GM23338 (cell line): ENCODE measurements at regions not wholly inside any gene's neighbourhood (a gene's known extent, or its start where the extent isn't known, plus 50 kb on each side); places are given as distances from the start of the nearest gene placed in this dataset.

Experiments used
- ATAC-seq: fragments of 200-7000 bp; cut with Tn5 transposase; 3 replicates; pipeline ENCODE4 v1.9.1; 2020
- DNase-seq: peaks from one replicate; pipeline ENCODE4 v3.0.0-alpha.2; 2015; ENCODE audit warnings: low spot score
- H2AFZ ChIP-seq: fragments of 200-600 bp; sonication (generic); 2 replicates; pipeline ENCODE4 v1.8.0; 2016; ENCODE audit warnings: antibody characterized with exemption, mild to moderate bottlenecking, moderate library complexity
- H3F3A ChIP-seq: fragments of 200-600 bp; sonication (generic); replicated peaks from 2 replicates; pipeline ENCODE4 v1.8.0; 2017; ENCODE audit warnings: antibody characterized with exemption, mixed run types, low read depth
- H3K27ac ChIP-seq: fragments of 200-600 bp; sonication (generic); 2 replicates; pipeline ENCODE4 v1.6.1; 2016; ENCODE audit warnings: low read depth
- H3K27me3 ChIP-seq: fragments of 200-600 bp; sonication (generic); 2 replicates; pipeline ENCODE4 v1.8.0; 2016; ENCODE audit warnings: mild to moderate bottlenecking, mixed run types, moderate library complexity; ENCODE audit not compliant: insufficient read depth
- H3K36me3 ChIP-seq: fragments of 200-600 bp; sonication (generic); 2 replicates; pipeline ENCODE4 v1.8.0; 2016; ENCODE audit warnings: mild to moderate bottlenecking; ENCODE audit not compliant: insufficient read depth
- H3K4me1 ChIP-seq: fragments of 200-600 bp; sonication (generic); 2 replicates; pipeline ENCODE4 v1.8.0; 2016; ENCODE audit warnings: mild to moderate bottlenecking, moderate library complexity; ENCODE audit not compliant: insufficient read depth
- H3K4me2 ChIP-seq: fragments of 200-600 bp; sonication (generic); 2 replicates; pipeline ENCODE4 v1.7.1; 2017; ENCODE audit warnings: mixed run types
- H3K4me3 ChIP-seq: fragments of 200-600 bp; sonication (generic); 2 replicates; pipeline ENCODE4 v1.6.1; 2016; ENCODE audit warnings: mixed run types
- H3K79me2 ChIP-seq: fragments of 200-600 bp; sonication (generic); replicated peaks from 2 replicates; pipeline ENCODE4 v1.8.0; 2017; ENCODE audit warnings: mild to moderate bottlenecking; ENCODE audit not compliant: insufficient read depth
- H3K9me2 ChIP-seq: fragments of 200-600 bp; sonication (generic); 2 replicates; pipeline ENCODE4 v1.8.0; 2017; ENCODE audit not compliant: insufficient read depth
- H4K20me1 ChIP-seq: fragments of 200-600 bp; sonication (generic); replicated peaks from 2 replicates; pipeline ENCODE4 v1.8.0; 2017; ENCODE audit warnings: mild to moderate bottlenecking; ENCODE audit not compliant: insufficient read depth
- H3K27ac Mint-ChIP-seq: 2 replicates; pipeline ENCODE4 v1.8.0; 2020; ENCODE audit warnings: inconsistent platforms, mild to moderate bottlenecking, moderate library complexity, mixed read lengths
- H3K27me3 Mint-ChIP-seq: 3 replicates; pipeline ENCODE4 v1.8.0; 2022; ENCODE audit warnings: low read depth, mild to moderate bottlenecking, moderate library complexity, mixed read lengths, inconsistent platforms; ENCODE audit not compliant: insufficient read depth, poor library complexity
- H3K36me3 Mint-ChIP-seq: 3 replicates; pipeline ENCODE4 v1.8.0; 2021; ENCODE audit warnings: low read depth, mild to moderate bottlenecking, inconsistent platforms, moderate library complexity, mixed read lengths
- H3K4me1 Mint-ChIP-seq: 3 replicates; pipeline ENCODE4 v1.8.0; 2020; ENCODE audit warnings: mild to moderate bottlenecking, inconsistent platforms, mixed read lengths
- H3K4me3 Mint-ChIP-seq: 3 replicates; pipeline ENCODE4 v1.8.0; 2021; ENCODE audit warnings: moderate library complexity, mild to moderate bottlenecking, inconsistent platforms, mixed read lengths
- H3K9me3 Mint-ChIP-seq: 3 replicates; pipeline ENCODE4 v1.8.0; 2020; ENCODE audit warnings: moderate library complexity, mild to moderate bottlenecking, inconsistent platforms, mixed read lengths
- EZH2 ChIP-seq: fragments of 200-600 bp; sonication (generic); IDR thresholded peaks from one replicate; pipeline ENCODE4 v1.8.0; 2017; ENCODE audit warnings: antibody characterized with exemption, mild to moderate bottlenecking, low read depth; ENCODE audit not compliant: unreplicated experiment
- EZH2phosphoT487 ChIP-seq: fragments of 200-600 bp; sonication (generic); IDR thresholded peaks from one replicate; pipeline ENCODE4 v1.8.1; 2018; ENCODE audit warnings: antibody characterized with exemption; ENCODE audit not compliant: unreplicated experiment
- JUNB ChIP-seq: IDR thresholded peaks from one replicate; pipeline ENCODE4 v1.6.1; 2016; ENCODE audit warnings: antibody characterized with exemption; ENCODE audit not compliant: unreplicated experiment
- NANOG ChIP-seq: IDR thresholded peaks from 2 replicates; pipeline ENCODE4 v1.6.1; 2016; ENCODE audit warnings: antibody characterized with exemption, borderline replicate concordance
- POLR2AphosphoS5 ChIP-seq: IDR thresholded peaks from 2 replicates; pipeline ENCODE4 v1.6.1; 2016; ENCODE audit warnings: antibody characterized with exemption, low read depth
- ZNF114 ChIP-seq: fragments of 250-450 bp; sonication (Bioruptor Pico); IDR thresholded peaks from 2 replicates; pipeline ENCODE4 v1.5.0; 2020; ENCODE audit warnings: mild to moderate bottlenecking, moderate library complexity
- ZNF331 ChIP-seq: fragments of 250-450 bp; sonication (Bioruptor Pico); IDR thresholded peaks from 2 replicates; pipeline ENCODE4 v1.5.0; 2020; ENCODE audit warnings: low read depth, mild to moderate bottlenecking, moderate library complexity
- TF ChIP-seq, protein P1 (sequence below): IDR thresholded peaks from one replicate; pipeline ENCODE4 v1.6.1; 2018; ENCODE audit warnings: antibody characterized with exemption; ENCODE audit not compliant: unreplicated experiment
- TF ChIP-seq, protein P2 (sequence below): IDR thresholded peaks from 2 replicates; pipeline ENCODE4 v1.6.1; 2016; ENCODE audit warnings: antibody characterized with exemption
- TF ChIP-seq, protein P3 (sequence below), 2 experiments: fragments of 200-600 bp in 1 of 2; sonication (generic) in 1 of 2; conservative IDR thresholded peaks; 2 replicates each; pipeline versions ENCODE4 v1.5.1 to v1.6.1; 2016 to 2017; ENCODE audit warnings: antibody characterized with exemption in 2 of 2, low read depth in 2 of 2, mild to moderate bottlenecking in 2 of 2, moderate library complexity in 1 of 2

DNA sequence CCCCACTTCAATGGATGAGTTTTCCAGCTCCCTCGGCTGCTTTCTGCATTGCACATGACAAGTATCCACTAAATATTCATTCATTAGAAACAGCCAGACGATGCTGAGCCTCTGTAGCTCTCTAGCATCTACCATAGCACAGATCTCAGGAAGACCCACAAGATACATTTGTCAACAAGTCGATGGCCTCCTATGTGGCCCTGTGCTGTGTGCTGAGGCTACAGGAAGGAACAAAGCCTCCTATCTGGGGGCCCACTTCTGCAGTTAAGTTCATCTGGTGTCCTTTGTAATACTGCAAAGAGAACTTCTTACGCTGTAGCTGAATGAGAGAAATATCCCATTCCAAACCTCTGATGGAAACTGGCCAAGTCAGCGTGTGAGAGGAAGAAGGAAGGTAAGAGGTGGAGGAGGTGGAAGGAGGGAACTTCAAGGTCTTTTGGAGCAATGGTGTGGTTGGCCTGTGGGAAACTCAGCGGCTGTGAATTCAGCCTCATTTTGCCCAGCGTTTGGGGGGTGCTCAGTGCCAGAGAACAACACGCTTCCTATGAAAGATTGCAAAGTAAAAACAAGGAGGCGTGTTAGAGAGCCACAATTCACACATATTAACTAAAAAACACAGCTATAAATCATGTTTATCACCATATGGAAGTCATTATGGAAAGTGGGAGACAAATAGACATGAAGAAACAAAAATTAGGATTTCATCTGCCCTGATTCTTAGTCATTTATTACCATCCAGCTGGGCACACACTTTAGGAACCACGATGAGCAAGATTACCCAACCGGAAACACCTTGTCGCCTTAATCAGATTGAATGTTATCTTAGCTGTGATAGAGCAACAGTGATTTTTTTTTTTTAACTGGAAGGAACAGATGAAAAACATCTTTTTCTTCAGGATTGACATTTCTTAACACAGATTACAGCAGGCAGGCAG is 62.2 kb upstream of the USP6NL start:
- H3K27ac Mint-ChIP-seq, result no peak overlapping the region

DNA sequence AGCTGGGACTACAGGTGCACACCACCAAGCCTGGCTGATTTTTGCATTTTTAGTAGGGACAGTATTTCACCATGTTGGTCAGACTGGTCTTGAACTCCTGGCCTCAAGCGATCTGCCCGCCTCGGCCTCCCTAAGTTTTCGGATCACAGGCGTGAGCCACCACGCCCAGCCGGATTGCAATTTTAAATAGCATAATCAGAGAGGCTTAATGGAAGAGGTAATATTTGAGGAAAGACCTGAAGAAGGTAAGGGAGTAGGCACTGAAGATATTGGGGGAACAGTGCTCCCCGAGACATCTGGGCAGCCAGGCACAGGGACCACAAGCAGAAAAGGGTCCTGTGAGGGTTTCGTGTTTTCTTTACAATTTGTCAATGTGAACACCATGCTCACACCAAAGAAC is 61.4 kb upstream of the USP6NL start:
- H3K9me3 Mint-ChIP-seq, result no peaks in the 10 kb centered on the region
- no peak overlapping the region for H3K4me3 Mint-ChIP-seq
- Histone ChIP-seq H3K27ac (no peak overlapping the region), H3K4me2 (no peak overlapping the region), H3K4me3 (no peak overlapping the region), H3K27me3 (no peaks in the 10 kb centered on the region), H2AFZ (peak overlapping the region; percentile 74; the same call in 1 of the 2 replicates), H3K79me2 (no peaks in the 10 kb centered on the region), H3K36me3 (no peaks in the 10 kb centered on the region), H4K20me1 (no peaks in the 10 kb centered on the region), H3K4me1 (no peaks in the 10 kb centered on the region), H3F3A (no peaks in the 10 kb centered on the region), H3K9me2 (no peaks in the 10 kb centered on the region)
- peaks cover 2% of the 10 kb centered on the region; the same call in 1 of the 3 replicates for H3K4me1 Mint-ChIP-seq
- no peaks in the 10 kb centered on the region for H3K36me3 Mint-ChIP-seq
- ATAC-seq, result no peak
- H3K27me3 Mint-ChIP-seq, result no peaks in the 10 kb centered on the region
- no peak for DNase-seq
- no peak overlapping the region for H3K27ac Mint-ChIP-seq
- TF ChIP-seq, protein P1, sequence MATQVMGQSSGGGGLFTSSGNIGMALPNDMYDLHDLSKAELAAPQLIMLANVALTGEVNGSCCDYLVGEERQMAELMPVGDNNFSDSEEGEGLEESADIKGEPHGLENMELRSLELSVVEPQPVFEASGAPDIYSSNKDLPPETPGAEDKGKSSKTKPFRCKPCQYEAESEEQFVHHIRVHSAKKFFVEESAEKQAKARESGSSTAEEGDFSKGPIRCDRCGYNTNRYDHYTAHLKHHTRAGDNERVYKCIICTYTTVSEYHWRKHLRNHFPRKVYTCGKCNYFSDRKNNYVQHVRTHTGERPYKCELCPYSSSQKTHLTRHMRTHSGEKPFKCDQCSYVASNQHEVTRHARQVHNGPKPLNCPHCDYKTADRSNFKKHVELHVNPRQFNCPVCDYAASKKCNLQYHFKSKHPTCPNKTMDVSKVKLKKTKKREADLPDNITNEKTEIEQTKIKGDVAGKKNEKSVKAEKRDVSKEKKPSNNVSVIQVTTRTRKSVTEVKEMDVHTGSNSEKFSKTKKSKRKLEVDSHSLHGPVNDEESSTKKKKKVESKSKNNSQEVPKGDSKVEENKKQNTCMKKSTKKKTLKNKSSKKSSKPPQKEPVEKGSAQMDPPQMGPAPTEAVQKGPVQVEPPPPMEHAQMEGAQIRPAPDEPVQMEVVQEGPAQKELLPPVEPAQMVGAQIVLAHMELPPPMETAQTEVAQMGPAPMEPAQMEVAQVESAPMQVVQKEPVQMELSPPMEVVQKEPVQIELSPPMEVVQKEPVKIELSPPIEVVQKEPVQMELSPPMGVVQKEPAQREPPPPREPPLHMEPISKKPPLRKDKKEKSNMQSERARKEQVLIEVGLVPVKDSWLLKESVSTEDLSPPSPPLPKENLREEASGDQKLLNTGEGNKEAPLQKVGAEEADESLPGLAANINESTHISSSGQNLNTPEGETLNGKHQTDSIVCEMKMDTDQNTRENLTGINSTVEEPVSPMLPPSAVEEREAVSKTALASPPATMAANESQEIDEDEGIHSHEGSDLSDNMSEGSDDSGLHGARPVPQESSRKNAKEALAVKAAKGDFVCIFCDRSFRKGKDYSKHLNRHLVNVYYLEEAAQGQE, result no peak
- TF ChIP-seq ZNF331 (no peak), EZH2 (no peak)
- TF ChIP-seq, protein P2, sequence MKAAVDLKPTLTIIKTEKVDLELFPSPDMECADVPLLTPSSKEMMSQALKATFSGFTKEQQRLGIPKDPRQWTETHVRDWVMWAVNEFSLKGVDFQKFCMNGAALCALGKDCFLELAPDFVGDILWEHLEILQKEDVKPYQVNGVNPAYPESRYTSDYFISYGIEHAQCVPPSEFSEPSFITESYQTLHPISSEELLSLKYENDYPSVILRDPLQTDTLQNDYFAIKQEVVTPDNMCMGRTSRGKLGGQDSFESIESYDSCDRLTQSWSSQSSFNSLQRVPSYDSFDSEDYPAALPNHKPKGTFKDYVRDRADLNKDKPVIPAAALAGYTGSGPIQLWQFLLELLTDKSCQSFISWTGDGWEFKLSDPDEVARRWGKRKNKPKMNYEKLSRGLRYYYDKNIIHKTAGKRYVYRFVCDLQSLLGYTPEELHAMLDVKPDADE, result no peak
- TF ChIP-seq, protein P3, sequence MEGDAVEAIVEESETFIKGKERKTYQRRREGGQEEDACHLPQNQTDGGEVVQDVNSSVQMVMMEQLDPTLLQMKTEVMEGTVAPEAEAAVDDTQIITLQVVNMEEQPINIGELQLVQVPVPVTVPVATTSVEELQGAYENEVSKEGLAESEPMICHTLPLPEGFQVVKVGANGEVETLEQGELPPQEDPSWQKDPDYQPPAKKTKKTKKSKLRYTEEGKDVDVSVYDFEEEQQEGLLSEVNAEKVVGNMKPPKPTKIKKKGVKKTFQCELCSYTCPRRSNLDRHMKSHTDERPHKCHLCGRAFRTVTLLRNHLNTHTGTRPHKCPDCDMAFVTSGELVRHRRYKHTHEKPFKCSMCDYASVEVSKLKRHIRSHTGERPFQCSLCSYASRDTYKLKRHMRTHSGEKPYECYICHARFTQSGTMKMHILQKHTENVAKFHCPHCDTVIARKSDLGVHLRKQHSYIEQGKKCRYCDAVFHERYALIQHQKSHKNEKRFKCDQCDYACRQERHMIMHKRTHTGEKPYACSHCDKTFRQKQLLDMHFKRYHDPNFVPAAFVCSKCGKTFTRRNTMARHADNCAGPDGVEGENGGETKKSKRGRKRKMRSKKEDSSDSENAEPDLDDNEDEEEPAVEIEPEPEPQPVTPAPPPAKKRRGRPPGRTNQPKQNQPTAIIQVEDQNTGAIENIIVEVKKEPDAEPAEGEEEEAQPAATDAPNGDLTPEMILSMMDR (conservative IDR thresholded peaks at IDR 0.05; ENCODE audit: low read depth in 2 of 2), result no peak

More for the DNA sequence above, 62.2 kb upstream of the USP6NL start:
- Mint-ChIP-seq H3K36me3 (no peaks in the 10 kb centered on the region), H3K9me3 (no peaks in the 10 kb centered on the region), H3K4me3 (no peak overlapping the region), H3K4me1 (peaks cover 2% of the 10 kb centered on the region; the same call in 1 of the 3 replicates), H3K27me3 (no peaks in the 10 kb centered on the region)
- Histone ChIP-seq H3K4me3 (no peak overlapping the region), H3K4me1 (no peaks in the 10 kb centered on the region), H3K79me2 (no peaks in the 10 kb centered on the region), H3K4me2 (no peak overlapping the region), H3K27ac (no peak overlapping the region), H3K9me2 (no peaks in the 10 kb centered on the region), H3F3A (no peaks in the 10 kb centered on the region), H3K27me3 (no peaks in the 10 kb centered on the region), H2AFZ (peak overlapping the region; percentile 74; the same call in 1 of the 2 replicates), H4K20me1 (no peaks in the 10 kb centered on the region), H3K36me3 (no peaks in the 10 kb centered on the region)
- no peak for DNase-seq
- TF ChIP-seq ZNF114 (no peak), NANOG (no peak), EZH2 (no peak), POLR2AphosphoS5 (no peak), EZH2phosphoT487 (no peak), JUNB (no peak), ZNF331 (no peak)
- TF ChIP-seq, protein P1, result no peak
- TF ChIP-seq, protein P2, result no peak
- no peak for ATAC-seq
